HCT116 (cell line): ENCODE measurements at regions not wholly inside any gene's neighbourhood (a gene's known extent, or its start where the extent isn't known, plus 50 kb on each side); places are given as distances from the start of the nearest gene placed in this dataset.

ENCODE experiments used
- ATAC-seq: fragments of 200-7000 bp; cut with Tn5 transposase; 2 replicates; pipeline ENCODE4 v1.9.1; 2020; ENCODE audit warnings: mild to moderate bottlenecking, moderate library complexity
- BruUV-seq: library from RNA; stranded (reverse); fragments of 400-500 nt; replicated peaks from 2 replicates; lab custom pipeline; 2021; lab: Mats Ljungman, UMichigan
- CTCF ChIA-PET: fragments of 300-600 bp; sonication (Branson Sonifier 250); formaldehyde crosslinking; loops from one replicate; lab custom pipeline; 2021; ENCODE audit warnings: antibody characterized with exemption; lab: Charles Lee
- POLR2A ChIA-PET: fragments of 300-600, 350-600 bp; sonication (Branson Sonifier 250); formaldehyde crosslinking; loops from one replicate; lab custom pipeline; 2021; ENCODE audit warnings: antibody characterized with exemption; lab: Charles Lee
- RAD21 ChIA-PET, 2 experiments: fragments of 300-600 bp; sonication (Branson Sonifier 250); formaldehyde crosslinking; loops; one replicate each; lab custom pipeline; 2023; ENCODE audit warnings: low total read pairs in 2 of 2; ENCODE audit not compliant: uncharacterized antibody in 2 of 2, unreplicated experiment in 2 of 2, low non-redundant PET in 1 of 2; lab: Charles Lee
- DNase-seq: peaks from one replicate; pipeline ENCODE4 v3.0.0-alpha.2; 2010; ENCODE audit warnings: low read depth, low spot score
- H2AFZ ChIP-seq: fragments of 200-600 bp; shearing (Covaris generic), sonication (generic); 2 replicates; pipeline ENCODE4 v1.6.1; 2017; ENCODE audit warnings: low read depth, mixed run types, mixed read lengths, antibody characterized with exemption, low read length; ENCODE audit not compliant: poor library complexity, severe bottlenecking
- H3K27ac ChIP-seq: 2 replicates; pipeline ENCODE4 v1.5.1; 2012; ENCODE audit warnings: low read depth, low read length
- H3K27me3 ChIP-seq: fragments of 200-600 bp; sonication (generic); 2 replicates; pipeline ENCODE4 v1.6.1; 2016; ENCODE audit warnings: mixed run types, low read length, mixed read lengths; ENCODE audit not compliant: insufficient read depth
- H3K36me3 ChIP-seq, 2 experiments: fragments of 200-500 bp in 1 of 2; fragments of 200-600 bp in 1 of 2; sonication (Bioruptor generic) in 1 of 2; sonication (generic) in 1 of 2; 2 replicates each; pipeline versions ENCODE4 v1.5.1 to v1.6.1; 2014 to 2016; ENCODE audit warnings: low read length in 2 of 2, inconsistent platforms in 1 of 2, mixed read lengths in 1 of 2, mixed run types in 1 of 2; ENCODE audit not compliant: insufficient read depth in 2 of 2, control insufficient read depth in 1 of 2
- H3K4me1 ChIP-seq, 2 experiments: fragments of 200-600 bp in 1 of 2; sonication (generic) in 1 of 2; 2 replicates each; pipeline versions ENCODE4 v1.5.1 to v1.6.1; 2012 to 2017; ENCODE audit warnings: low read length in 2 of 2, inconsistent platforms in 1 of 2, mild to moderate bottlenecking in 1 of 2, mixed read lengths in 1 of 2, mixed run types in 1 of 2, moderate library complexity in 1 of 2; ENCODE audit not compliant: insufficient read depth in 2 of 2, control insufficient read depth in 1 of 2
- H3K4me2 ChIP-seq: fragments of 200-600 bp; sonication (generic); 2 replicates; pipeline ENCODE4 v1.6.1; 2017; ENCODE audit warnings: mixed run types, low read length, mixed read lengths
- H3K4me3 ChIP-seq, 2 experiments: fragments of 200-600 bp in 1 of 2; sonication (generic) in 1 of 2; replicated peaks in 1 of 2; 2 replicates each; pipeline ENCODE4 v1.5.1; 2011 to 2016; ENCODE audit warnings: low read length in 2 of 2, control low read depth in 1 of 2, low read depth in 1 of 2, mild to moderate bottlenecking in 1 of 2, mixed read lengths in 1 of 2, mixed run types in 1 of 2
- H3K79me2 ChIP-seq: fragments of 200-600 bp; sonication (generic); 2 replicates; pipeline ENCODE4 v1.6.1; 2017; ENCODE audit warnings: mild to moderate bottlenecking, mixed run types, low read length, moderate library complexity, mixed read lengths; ENCODE audit not compliant: insufficient read depth
- H3K9ac ChIP-seq: fragments of 200-600 bp; sonication (generic); 2 replicates; pipeline ENCODE4 v1.6.1; 2016; ENCODE audit warnings: low read length, mixed read lengths
- H3K9me2 ChIP-seq: fragments of 200-600 bp; sonication (generic), shearing (Covaris generic); 2 replicates; pipeline ENCODE4 v1.6.1; 2017; ENCODE audit warnings: mixed run types, mild to moderate bottlenecking, moderate library complexity; ENCODE audit not compliant: insufficient read depth
- H3K9me3 ChIP-seq, 2 experiments: fragments of 200-500 bp in 1 of 2; fragments of 200-600 bp in 1 of 2; sonication (Bioruptor generic) in 1 of 2; sonication (generic) in 1 of 2; 2 replicates each; pipeline ENCODE4 v1.6.1; 2014 to 2017; ENCODE audit warnings: low read length in 2 of 2, mixed read lengths in 2 of 2, inconsistent platforms in 1 of 2, low read depth in 1 of 2, mild to moderate bottlenecking in 1 of 2, mixed run types in 1 of 2, moderate library complexity in 1 of 2; ENCODE audit not compliant: control insufficient read depth in 1 of 2, insufficient read depth in 1 of 2
- H4K20me1 ChIP-seq: fragments of 200-600 bp; sonication (generic), shearing (Covaris generic); 2 replicates; pipeline ENCODE4 v1.6.1; 2017; ENCODE audit warnings: mixed run types, mild to moderate bottlenecking, moderate library complexity; ENCODE audit not compliant: insufficient read depth
- ATF3 ChIP-seq: IDR thresholded peaks from 2 replicates; pipeline ENCODE4 v1.6.1; 2012
- CEBPB ChIP-seq: IDR thresholded peaks from 2 replicates; pipeline ENCODE4 v1.6.1; 2012; ENCODE audit warnings: low read depth
- CTCF ChIP-seq, 3 experiments: fragments of 200-600 bp in 1 of 3; sonication (generic) in 1 of 3; IDR thresholded peaks in 2 of 3; conservative IDR thresholded peaks in 1 of 3; 2 replicates each; pipeline ENCODE4 v1.5.1; 2012 to 2017; ENCODE audit warnings: low read depth in 2 of 3, low read length in 2 of 3, antibody characterized with exemption in 1 of 3, borderline replicate concordance in 1 of 3, control low read depth in 1 of 3, mild to moderate bottlenecking in 1 of 3, mixed read lengths in 1 of 3, mixed run types in 1 of 3, moderate library complexity in 1 of 3; ENCODE audit not compliant: insufficient read depth in 1 of 3
- EGR1 ChIP-seq: IDR thresholded peaks from 2 replicates; pipeline ENCODE4 v1.6.1; 2012; ENCODE audit warnings: low read depth
- ELF1 ChIP-seq: IDR thresholded peaks from 2 replicates; pipeline ENCODE4 v1.6.1; 2012; ENCODE audit warnings: low read depth, borderline replicate concordance
- EZH2 ChIP-seq: fragments of 200-600 bp; sonication (generic); IDR thresholded peaks from 2 replicates; pipeline ENCODE4 v1.6.1; 2017; ENCODE audit warnings: antibody characterized with exemption, mixed run types
- EZH2phosphoT487 ChIP-seq: fragments of 200-600 bp; IDR thresholded peaks from 2 replicates; pipeline ENCODE4 v1.6.1; 2018; ENCODE audit warnings: antibody characterized with exemption, borderline replicate concordance
- MAX ChIP-seq: IDR thresholded peaks from 2 replicates; pipeline ENCODE4 v1.6.1; 2012
- POLR2A ChIP-seq: IDR thresholded peaks from 2 replicates; pipeline ENCODE4 v1.7.0; 2011; ENCODE audit warnings: borderline replicate concordance; ENCODE audit not compliant: insufficient read depth, insufficient read length; ENCODE audit errors: extremely low read depth
- POLR2AphosphoS5 ChIP-seq: IDR thresholded peaks from 2 replicates; pipeline ENCODE4 v1.6.1; 2011; ENCODE audit warnings: mild to moderate bottlenecking, low read depth, low read length, moderate library complexity
- RAD21 ChIP-seq: IDR thresholded peaks from 2 replicates; pipeline ENCODE4 v1.6.1; 2012; ENCODE audit warnings: low read depth, mild to moderate bottlenecking
- SP1 ChIP-seq: IDR thresholded peaks from 2 replicates; pipeline ENCODE4 v1.6.1; 2012; ENCODE audit warnings: low read depth
- SRF ChIP-seq: IDR thresholded peaks from 2 replicates; pipeline ENCODE4 v1.6.1; 2012; ENCODE audit warnings: low read depth
- TCF7L2 ChIP-seq: IDR thresholded peaks from 2 replicates; pipeline ENCODE4 v1.7.0; 2011; ENCODE audit warnings: borderline replicate concordance, inconsistent platforms; ENCODE audit not compliant: insufficient read depth, insufficient read length; ENCODE audit errors: extremely low read depth
- YY1 ChIP-seq: IDR thresholded peaks from 2 replicates; pipeline ENCODE4 v1.6.1; 2011; ENCODE audit warnings: low read length, low read depth, moderate library complexity, mild to moderate bottlenecking; ENCODE audit not compliant: insufficient replicate concordance; ENCODE audit errors: extremely low read depth
- ZBTB33 ChIP-seq: IDR thresholded peaks from 2 replicates; pipeline ENCODE4 v1.6.1; 2011; ENCODE audit warnings: mild to moderate bottlenecking, low read length, moderate library complexity; ENCODE audit not compliant: insufficient replicate concordance; ENCODE audit errors: extremely low read depth
- ZFX ChIP-seq: fragments of 450-650 bp; IDR thresholded peaks from 2 replicates; pipeline ENCODE4 v1.6.1; 2017
- ZNF274 ChIP-seq: fragments of 200-500 bp; sonication (Bioruptor generic); IDR thresholded peaks from 2 replicates; pipeline ENCODE4 v1.6.1; 2014; ENCODE audit warnings: mild to moderate bottlenecking, low read depth, low read length, inconsistent platforms
- intact Hi-C: fragments of 100-400 bp; cut with micrococcal nuclease; formaldehyde crosslinking; loops from 2 replicates; pipeline ENCODE4 v1.10.0; 2022

DNA sequence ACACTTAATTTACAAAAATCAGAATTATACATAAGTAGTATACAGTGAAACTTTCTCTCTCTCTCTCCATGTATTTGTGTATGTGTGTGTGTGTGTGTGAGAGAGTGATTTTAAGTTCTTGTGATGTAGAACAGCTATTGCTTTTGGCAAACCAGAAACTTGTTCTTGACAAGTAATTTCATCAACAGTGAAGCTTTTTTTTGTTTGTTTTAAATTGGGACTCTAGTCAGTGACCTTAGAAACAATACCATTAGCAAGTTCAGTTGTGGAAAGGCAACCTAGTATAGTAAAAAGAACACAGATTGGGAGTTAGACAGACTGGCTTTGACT, 319.1 kb downstream of the PTEN start:
- DNase-seq: no peak
- TF ChIP-seq SRF (no peak), YY1 (no peak), ELF1 (no peak), POLR2A (no peak), EZH2 (no peak), CTCF (IDR thresholded peaks at IDR 0.05 in 2 of 3, conservative IDR thresholded peaks at IDR 0.05 in 1 of 3; ENCODE audit: borderline replicate concordance in 1 of 3, insufficient read depth in 1 of 3, low read depth in 2 of 3, low read length in 2 of 3) (no peak), EGR1 (no peak), ATF3 (no peak), RAD21 (no peak), TCF7L2 (no peak), ZBTB33 (no peak), EZH2phosphoT487 (no peak), MAX (no peak), POLR2AphosphoS5 (no peak), ZFX (no peak), ZNF274 (no peak), SP1 (no peak), CEBPB (no peak)
- TF ChIP-seq, all 23 proteins: peak for 0
- ChIA-PET RAD21 (no interaction called here), POLR2A (no interaction called here), CTCF (no interaction called here)
- Histone ChIP-seq H3K27ac (no peak overlapping the region), H3K79me2 (no peaks in the 10 kb centered on the region), H2AFZ (no peak overlapping the region), H3K9ac (no peak overlapping the region), H3K4me3 (no peak overlapping the region), H3K27me3 (no peaks in the 10 kb centered on the region), H3K36me3 (no peaks in the 10 kb centered on the region), H3K9me2 (no peaks in the 10 kb centered on the region), H3K9me3 (no peaks in the 10 kb centered on the region), H4K20me1 (no peaks in the 10 kb centered on the region), H3K4me1 (no peaks in the 10 kb centered on the region), H3K4me2 (no peak overlapping the region)
- no TSS peak for BruUV-seq
- intact Hi-C loops: no loop called here
- no peak for ATAC-seq
